PFSK-1 (cell line): ENCODE measurements at regions not wholly inside any gene's neighbourhood (a gene's known extent, or its start where the extent isn't known, plus 50 kb on each side); places are given as distances from the start of the nearest gene placed in this dataset.

Experiments used
- FOXP2 ChIP-seq: optimal IDR thresholded peaks from 2 replicates; pipeline ENCODE3; 2011; ENCODE audit warnings: borderline replicate concordance, control low read depth, inconsistent platforms; ENCODE audit not compliant: insufficient read depth; ENCODE audit errors: extremely low read length, extremely low read depth
- TF ChIP-seq, protein P1 (sequence below), 2 experiments: IDR thresholded peaks; 2 replicates each; pipeline versions ENCODE4 v1.6.1 to v1.8.0; 2011 to 2012; ENCODE audit warnings: low read depth in 2 of 2, low read length in 2 of 2, control low read depth in 1 of 2, inconsistent platforms in 1 of 2, mild to moderate bottlenecking in 1 of 2, moderate library complexity in 1 of 2; ENCODE audit not compliant: insufficient read depth in 1 of 2

- TF ChIP-seq, protein P1, sequence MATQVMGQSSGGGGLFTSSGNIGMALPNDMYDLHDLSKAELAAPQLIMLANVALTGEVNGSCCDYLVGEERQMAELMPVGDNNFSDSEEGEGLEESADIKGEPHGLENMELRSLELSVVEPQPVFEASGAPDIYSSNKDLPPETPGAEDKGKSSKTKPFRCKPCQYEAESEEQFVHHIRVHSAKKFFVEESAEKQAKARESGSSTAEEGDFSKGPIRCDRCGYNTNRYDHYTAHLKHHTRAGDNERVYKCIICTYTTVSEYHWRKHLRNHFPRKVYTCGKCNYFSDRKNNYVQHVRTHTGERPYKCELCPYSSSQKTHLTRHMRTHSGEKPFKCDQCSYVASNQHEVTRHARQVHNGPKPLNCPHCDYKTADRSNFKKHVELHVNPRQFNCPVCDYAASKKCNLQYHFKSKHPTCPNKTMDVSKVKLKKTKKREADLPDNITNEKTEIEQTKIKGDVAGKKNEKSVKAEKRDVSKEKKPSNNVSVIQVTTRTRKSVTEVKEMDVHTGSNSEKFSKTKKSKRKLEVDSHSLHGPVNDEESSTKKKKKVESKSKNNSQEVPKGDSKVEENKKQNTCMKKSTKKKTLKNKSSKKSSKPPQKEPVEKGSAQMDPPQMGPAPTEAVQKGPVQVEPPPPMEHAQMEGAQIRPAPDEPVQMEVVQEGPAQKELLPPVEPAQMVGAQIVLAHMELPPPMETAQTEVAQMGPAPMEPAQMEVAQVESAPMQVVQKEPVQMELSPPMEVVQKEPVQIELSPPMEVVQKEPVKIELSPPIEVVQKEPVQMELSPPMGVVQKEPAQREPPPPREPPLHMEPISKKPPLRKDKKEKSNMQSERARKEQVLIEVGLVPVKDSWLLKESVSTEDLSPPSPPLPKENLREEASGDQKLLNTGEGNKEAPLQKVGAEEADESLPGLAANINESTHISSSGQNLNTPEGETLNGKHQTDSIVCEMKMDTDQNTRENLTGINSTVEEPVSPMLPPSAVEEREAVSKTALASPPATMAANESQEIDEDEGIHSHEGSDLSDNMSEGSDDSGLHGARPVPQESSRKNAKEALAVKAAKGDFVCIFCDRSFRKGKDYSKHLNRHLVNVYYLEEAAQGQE (IDR thresholded peaks at IDR 0.05; ENCODE audit: insufficient read depth in 1 of 2, low read depth in 2 of 2, low read length in 2 of 2): no peak
- no peak for TF ChIP-seq FOXP2
Observed at GRCh38 chr5:21152611-21153010, 1164.6 kb upstream of the CDH18 start.
